ENCODE measurements at regions not wholly inside any gene's neighbourhood (a gene's known extent, or its start where the extent isn't known, plus 50 kb on each side); places are given as distances from the start of the nearest gene placed in this dataset.
A peak's percentile ranks its signal among the peaks of the same experiment; 100 is the strongest.

- peak; percentile 26 for DNase-seq (ENCODE audit: low read depth)
- TF ChIP-seq MYC (IDR thresholded peaks at IDR 0.05; ENCODE audit: low read depth, low read length) (no peak), POLR2A (IDR thresholded peaks at IDR 0.05; ENCODE audit: extremely low read depth, insufficient read length) (no peak), CTCF (IDR thresholded peaks at IDR 0.05; ENCODE audit: low read depth, low read length) (no peak), MAX (IDR thresholded peaks at IDR 0.05; ENCODE audit: low read depth, low read length) (no peak)
- H3K4me3 ChIP-seq (ENCODE audit: low read depth, low read length), result no peak overlapping the region
Observed at GRCh38 chr5:29089591-29090130, 2051.3 kb upstream of the CDH9 start.

GRCh38 chr5:29085142-29085541 lies 2046.8 kb upstream of the CDH9 start:
- TF ChIP-seq MAX (IDR thresholded peaks at IDR 0.05; ENCODE audit: low read depth, low read length) (no peak), MYC (IDR thresholded peaks at IDR 0.05; ENCODE audit: low read depth, low read length) (no peak), POLR2A (IDR thresholded peaks at IDR 0.05; ENCODE audit: extremely low read depth, insufficient read length) (no peak), CTCF (IDR thresholded peaks at IDR 0.05; ENCODE audit: low read depth, low read length) (no peak)
- H3K4me3 ChIP-seq (ENCODE audit: low read depth, low read length), result no peak overlapping the region
- DNase-seq (ENCODE audit: low read depth), result no peak

GRCh38 chr5:29079771-29080170 lies 2041.4 kb upstream of the CDH9 start:
- TF ChIP-seq MAX (IDR thresholded peaks at IDR 0.05; ENCODE audit: low read depth, low read length) (no peak), CTCF (IDR thresholded peaks at IDR 0.05; ENCODE audit: low read depth, low read length) (peak; percentile 45)
- DNase-seq (ENCODE audit: low read depth), result peak; percentile 20
- no peak overlapping the region for H3K4me3 ChIP-seq (ENCODE audit: low read depth, low read length)

GRCh38 chr5:29077451-29077850 lies 2039.1 kb upstream of the CDH9 start:
- H3K4me3 ChIP-seq (ENCODE audit: low read depth, low read length), result no peak overlapping the region
- no peak for TF ChIP-seq POLR2A (IDR thresholded peaks at IDR 0.05; ENCODE audit: extremely low read depth, insufficient read length)
- no peak for TF ChIP-seq MAX (IDR thresholded peaks at IDR 0.05; ENCODE audit: low read depth, low read length)
- TF ChIP-seq CTCF (IDR thresholded peaks at IDR 0.05; ENCODE audit: low read depth, low read length), result no peak
- no peak for TF ChIP-seq MYC (IDR thresholded peaks at IDR 0.05; ENCODE audit: low read depth, low read length)
- no peak for DNase-seq (ENCODE audit: low read depth)

GRCh38 chr5:29069104-29069402 lies 2030.7 kb upstream of the CDH9 start:
- no peak for TF ChIP-seq MAX (IDR thresholded peaks at IDR 0.05; ENCODE audit: low read depth, low read length)
- no peak for TF ChIP-seq MYC (IDR thresholded peaks at IDR 0.05; ENCODE audit: low read depth, low read length)
- no peak for TF ChIP-seq CTCF (IDR thresholded peaks at IDR 0.05; ENCODE audit: low read depth, low read length)
- no peak for TF ChIP-seq POLR2A (IDR thresholded peaks at IDR 0.05; ENCODE audit: extremely low read depth, insufficient read length)
- H3K4me3 ChIP-seq (ENCODE audit: low read depth, low read length), result no peak overlapping the region
- no peak for DNase-seq (ENCODE audit: low read depth)

GRCh38 chr5:29061381-29061780 lies 2023.0 kb upstream of the CDH9 start:
- TF ChIP-seq CTCF (IDR thresholded peaks at IDR 0.05; ENCODE audit: low read depth, low read length) (no peak), MYC (IDR thresholded peaks at IDR 0.05; ENCODE audit: low read depth, low read length) (no peak), MAX (IDR thresholded peaks at IDR 0.05; ENCODE audit: low read depth, low read length) (no peak), POLR2A (IDR thresholded peaks at IDR 0.05; ENCODE audit: extremely low read depth, insufficient read length) (no peak)
- DNase-seq (ENCODE audit: low read depth), result no peak
- H3K4me3 ChIP-seq (ENCODE audit: low read depth, low read length), result no peak overlapping the region
